ENCODE measurements at regions not wholly inside any gene's neighbourhood (a gene's known extent, or its start where the extent isn't known, plus 50 kb on each side); places are given as distances from the start of the nearest gene placed in this dataset.

DNA sequence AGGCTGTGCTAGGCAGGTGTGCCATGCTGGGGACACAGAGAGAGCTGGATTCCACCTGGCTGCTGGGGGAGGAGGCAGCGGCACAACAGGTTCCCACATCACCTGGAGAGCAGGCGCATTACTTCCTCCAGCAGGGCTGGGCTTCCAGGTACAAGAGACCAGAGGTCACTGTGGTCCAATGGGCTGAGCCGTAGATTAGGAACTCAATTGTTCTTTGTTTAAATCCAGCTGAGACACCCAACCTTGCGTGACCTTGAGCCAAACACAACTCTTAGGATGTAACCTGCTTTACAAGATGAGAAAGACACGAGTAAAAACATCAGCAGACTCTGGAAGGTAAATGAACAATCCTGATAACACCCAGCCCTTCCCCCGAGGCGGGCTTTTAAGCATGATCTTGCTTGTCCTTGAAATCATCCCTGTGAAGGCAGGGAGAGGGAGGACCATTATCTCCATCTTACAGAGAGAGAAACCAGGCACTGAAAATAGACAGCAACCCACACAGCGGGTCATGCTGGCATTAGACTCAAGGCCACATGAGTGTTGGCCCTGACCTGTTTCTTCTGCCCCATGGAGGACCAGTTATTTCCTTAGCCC, 216.5 kb upstream of the RREB1 start:
- no peak for TF ChIP-seq EP300 (IDR thresholded peaks at IDR 0.05)
- TF ChIP-seq POLR2A (IDR thresholded peaks at IDR 0.05) = no peak
- TF ChIP-seq, protein P1, sequence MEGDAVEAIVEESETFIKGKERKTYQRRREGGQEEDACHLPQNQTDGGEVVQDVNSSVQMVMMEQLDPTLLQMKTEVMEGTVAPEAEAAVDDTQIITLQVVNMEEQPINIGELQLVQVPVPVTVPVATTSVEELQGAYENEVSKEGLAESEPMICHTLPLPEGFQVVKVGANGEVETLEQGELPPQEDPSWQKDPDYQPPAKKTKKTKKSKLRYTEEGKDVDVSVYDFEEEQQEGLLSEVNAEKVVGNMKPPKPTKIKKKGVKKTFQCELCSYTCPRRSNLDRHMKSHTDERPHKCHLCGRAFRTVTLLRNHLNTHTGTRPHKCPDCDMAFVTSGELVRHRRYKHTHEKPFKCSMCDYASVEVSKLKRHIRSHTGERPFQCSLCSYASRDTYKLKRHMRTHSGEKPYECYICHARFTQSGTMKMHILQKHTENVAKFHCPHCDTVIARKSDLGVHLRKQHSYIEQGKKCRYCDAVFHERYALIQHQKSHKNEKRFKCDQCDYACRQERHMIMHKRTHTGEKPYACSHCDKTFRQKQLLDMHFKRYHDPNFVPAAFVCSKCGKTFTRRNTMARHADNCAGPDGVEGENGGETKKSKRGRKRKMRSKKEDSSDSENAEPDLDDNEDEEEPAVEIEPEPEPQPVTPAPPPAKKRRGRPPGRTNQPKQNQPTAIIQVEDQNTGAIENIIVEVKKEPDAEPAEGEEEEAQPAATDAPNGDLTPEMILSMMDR (IDR thresholded peaks at IDR 0.05) = no peak
- TF ChIP-seq POLR2AphosphoS5 (IDR thresholded peaks at IDR 0.05) = no peak
- no peak overlapping the region for H3K4me3 ChIP-seq
- H3K27ac ChIP-seq = peak overlapping the region; percentile 55
- no peak for DNase-seq (ENCODE audit: low spot score in 2 of 2)
- H3K4me1 ChIP-seq = peaks cover 27% of the 10 kb centered on the region
- WGBS = 66% methylated on average over 8 of the region's 8 CpGs
- no peaks in the 10 kb centered on the region for H3K9me3 ChIP-seq
- no peaks in the 10 kb centered on the region for H3K27me3 ChIP-seq
- H3K36me3 ChIP-seq = no peaks in the 10 kb centered on the region

DNA sequence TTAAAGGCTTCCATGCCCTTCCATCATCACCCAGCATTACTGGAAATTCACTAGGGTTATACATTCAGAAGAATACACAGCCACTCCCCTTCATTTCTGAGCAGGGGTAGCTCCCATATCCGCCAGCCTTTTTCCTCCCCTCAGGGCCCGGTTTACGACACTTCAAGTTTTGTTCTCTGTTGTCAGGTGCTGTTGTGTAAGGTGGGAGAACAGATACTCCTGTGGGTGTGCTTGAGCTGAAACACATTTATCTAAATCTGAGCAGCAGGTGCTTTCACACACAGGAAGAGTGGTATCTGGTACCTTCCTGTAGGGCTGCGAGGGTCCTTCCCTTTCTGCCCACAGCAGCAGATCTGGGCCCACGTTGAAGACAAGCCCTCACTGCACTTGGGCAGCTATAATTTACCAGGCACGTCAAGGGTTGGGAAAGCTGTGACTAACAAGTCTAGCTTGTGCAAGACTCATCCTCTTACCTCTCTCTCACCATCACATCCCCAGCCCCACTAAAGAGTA, 215.8 kb upstream of the RREB1 start:
- H3K4me1 ChIP-seq = peaks cover 25% of the 10 kb centered on the region
- H3K36me3 ChIP-seq = no peaks in the 10 kb centered on the region
- H3K9me3 ChIP-seq = no peaks in the 10 kb centered on the region
- TF ChIP-seq, protein P1 (IDR thresholded peaks at IDR 0.05) = no peak
- TF ChIP-seq POLR2AphosphoS5 (IDR thresholded peaks at IDR 0.05) = no peak
- TF ChIP-seq EP300 (IDR thresholded peaks at IDR 0.05) = no peak
- no peak for TF ChIP-seq POLR2A (IDR thresholded peaks at IDR 0.05)
- WGBS = 48% methylated on average over 5 of the region's 6 CpGs
- no peaks in the 10 kb centered on the region for H3K27me3 ChIP-seq
- H3K4me3 ChIP-seq = no peak overlapping the region
- DNase-seq (ENCODE audit: low spot score in 2 of 2) = no peak
- peak overlapping the region; percentile 6 for H3K27ac ChIP-seq

DNA sequence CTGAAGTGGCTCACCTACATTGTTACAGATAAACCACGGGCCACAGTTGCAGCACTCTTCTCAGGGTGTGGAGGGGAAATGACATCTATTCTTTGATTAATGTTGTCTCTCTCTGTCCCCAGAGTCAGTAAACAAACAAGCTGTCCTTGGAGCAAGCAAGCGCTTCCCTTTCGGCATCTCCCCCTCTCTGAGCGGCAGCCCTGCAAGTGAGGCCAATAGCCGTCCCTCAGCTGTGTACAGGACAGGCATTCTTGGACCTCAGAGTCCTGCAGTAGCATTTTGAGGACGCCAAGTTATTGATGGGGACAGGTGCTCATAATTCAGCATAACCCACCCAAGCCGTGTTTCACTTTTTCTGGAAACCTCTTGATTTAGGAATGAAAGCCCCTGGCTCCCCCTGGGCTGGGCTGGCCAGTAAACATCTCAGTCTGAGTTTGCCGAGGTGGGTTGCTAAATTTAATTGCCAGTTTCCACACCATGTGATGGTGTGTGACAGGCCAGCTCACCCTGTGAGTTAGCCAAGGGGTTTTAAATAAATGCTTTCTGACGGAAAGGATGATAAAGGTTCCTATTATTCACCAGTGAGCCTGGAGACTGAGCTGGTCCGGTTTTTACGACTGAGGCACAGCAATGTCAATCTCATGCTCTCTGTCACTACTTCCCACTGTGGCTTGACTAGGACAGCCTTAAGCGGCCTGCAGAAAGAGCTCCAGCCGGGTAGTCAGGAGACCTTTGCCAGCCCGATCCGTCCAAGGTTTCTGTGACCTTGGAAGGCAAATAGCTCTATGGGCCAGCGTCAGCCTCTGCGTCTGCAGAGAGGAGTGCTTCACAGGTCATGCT, 214.8 kb upstream of the RREB1 start:
- no peaks in the 10 kb centered on the region for H3K36me3 ChIP-seq

DNA sequence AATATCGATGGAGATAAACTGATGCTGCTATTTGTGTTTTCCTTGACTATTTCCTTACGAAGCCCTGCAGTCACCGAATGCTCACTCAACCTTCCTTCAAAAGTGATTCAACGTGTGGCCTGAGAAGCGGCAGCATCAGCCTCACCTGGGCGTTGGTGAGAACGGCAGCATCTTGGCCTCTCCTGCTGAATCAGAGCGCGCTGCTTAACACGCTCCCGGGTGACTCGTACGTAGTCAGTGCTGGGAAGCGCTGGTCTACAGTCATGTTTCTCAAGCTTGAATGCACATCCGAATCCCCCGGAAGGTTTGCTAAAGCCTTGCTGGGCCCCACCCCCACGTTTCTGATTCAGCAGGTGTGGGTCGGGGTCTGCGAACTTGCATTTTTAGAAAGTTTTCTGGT, 214.1 kb upstream of the RREB1 start:
- DNase-seq (ENCODE audit: low spot score in 2 of 2) = no peak
- no peak overlapping the region for H3K4me3 ChIP-seq
- no peaks in the 10 kb centered on the region for H3K27me3 ChIP-seq
- no peak overlapping the region for H3K27ac ChIP-seq
- no peaks in the 10 kb centered on the region for H3K36me3 ChIP-seq
- peaks cover 25% of the 10 kb centered on the region for H3K4me1 ChIP-seq
- WGBS = 83% methylated on average over 11 of the region's 19 CpGs
- no peaks in the 10 kb centered on the region for H3K9me3 ChIP-seq
- no peak for TF ChIP-seq POLR2A (IDR thresholded peaks at IDR 0.05)
- no peak for TF ChIP-seq EP300 (IDR thresholded peaks at IDR 0.05)
- TF ChIP-seq, protein P1 (IDR thresholded peaks at IDR 0.05) = no peak
- TF ChIP-seq POLR2AphosphoS5 (IDR thresholded peaks at IDR 0.05) = no peak

More for the DNA sequence above, 214.8 kb upstream of the RREB1 start:
- Histone ChIP-seq H3K4me3 (no peak overlapping the region), H3K27me3 (no peaks in the 10 kb centered on the region), H3K4me1 (peaks cover 25% of the 10 kb centered on the region), H3K9me3 (no peaks in the 10 kb centered on the region), H3K27ac (no peak overlapping the region)
- 86% methylated on average over 13 of the region's 17 CpGs for WGBS
- TF ChIP-seq POLR2AphosphoS5 (IDR thresholded peaks at IDR 0.05) (no peak), EP300 (IDR thresholded peaks at IDR 0.05) (no peak), POLR2A (IDR thresholded peaks at IDR 0.05) (no peak)
- TF ChIP-seq, protein P1 (IDR thresholded peaks at IDR 0.05) = no peak
- no peak for DNase-seq (ENCODE audit: low spot score in 2 of 2)

- WGBS = 94% methylated on average over 3 of the region's 3 CpGs
- H3K4me3 ChIP-seq = no peak overlapping the region
Observed at GRCh38 chr6:6895929-6896328, 211.8 kb upstream of the RREB1 start.

More at GRCh38 chr6:6895929-6896328, 211.8 kb upstream of the RREB1 start:
- TF ChIP-seq EP300 (IDR thresholded peaks at IDR 0.05) = no peak
- TF ChIP-seq, protein P1 (IDR thresholded peaks at IDR 0.05) = no peak
- no peak for TF ChIP-seq POLR2AphosphoS5 (IDR thresholded peaks at IDR 0.05)
- no peak for TF ChIP-seq POLR2A (IDR thresholded peaks at IDR 0.05)
- Histone ChIP-seq H3K9me3 (no peaks in the 10 kb centered on the region), H3K4me1 (peaks cover 26% of the 10 kb centered on the region), H3K27me3 (no peaks in the 10 kb centered on the region), H3K36me3 (no peaks in the 10 kb centered on the region), H3K27ac (no peak overlapping the region)
- DNase-seq (ENCODE audit: low spot score in 2 of 2) = no peak
